ENCODE measurements at regions not wholly inside any gene's neighbourhood (a gene's known extent, or its start where the extent isn't known, plus 50 kb on each side); places are given as distances from the start of the nearest gene placed in this dataset.
"Not testable (repeated sequence)": the region's sequence is repeated elsewhere in the genome, so short reads cannot be mapped to it uniquely, and the experiment has no call there.

GRCh38 chr7:124647630-124648306, 117.8 kb downstream of the GPR37 start:
- DNase-seq (ENCODE audit: low read depth): no peak
- H3K4me3 ChIP-seq (ENCODE audit: low read depth, low read length): no peak overlapping the region
- TF ChIP-seq CTCF (conservative IDR thresholded peaks at IDR 0.05; ENCODE audit: low read depth, low read length): no peak

GRCh38 chr7:124645704-124646103, 119.9 kb downstream of the GPR37 start:
- DNase-seq (ENCODE audit: low read depth): no peak
- H3K4me3 ChIP-seq (ENCODE audit: low read depth, low read length): no peak overlapping the region
- TF ChIP-seq CTCF (conservative IDR thresholded peaks at IDR 0.05; ENCODE audit: low read depth, low read length): no peak

- no peak overlapping the region for H3K4me3 ChIP-seq (ENCODE audit: low read depth, low read length)
- no peak for DNase-seq (ENCODE audit: low read depth)
- no peak for TF ChIP-seq CTCF (conservative IDR thresholded peaks at IDR 0.05; ENCODE audit: low read depth, low read length)
These were observed 122.2 kb downstream of the GPR37 start for GRCh38 chr7:124643311-124643811.

GRCh38 chr7:124635416-124635815, 130.2 kb downstream of the GPR37 start:
- no peak for TF ChIP-seq CTCF (conservative IDR thresholded peaks at IDR 0.05; ENCODE audit: low read depth, low read length)
- no peak overlapping the region for H3K4me3 ChIP-seq (ENCODE audit: low read depth, low read length)
- no peak for DNase-seq (ENCODE audit: low read depth)

GRCh38 chr7:124633740-124634139, 131.9 kb downstream of the GPR37 start:
- TF ChIP-seq CTCF (conservative IDR thresholded peaks at IDR 0.05; ENCODE audit: low read depth, low read length): no peak
- no peak for DNase-seq (ENCODE audit: low read depth)
- H3K4me3 ChIP-seq (ENCODE audit: low read depth, low read length): no peak overlapping the region

- no peak for TF ChIP-seq CTCF (conservative IDR thresholded peaks at IDR 0.05; ENCODE audit: low read depth, low read length)
- no peak for DNase-seq (ENCODE audit: low read depth)
- H3K4me3 ChIP-seq (ENCODE audit: low read depth, low read length): no peak overlapping the region
These were observed 135.2 kb downstream of the GPR37 start for GRCh38 chr7:124630395-124630794.

GRCh38 chr7:124618871-124619270, 146.7 kb downstream of the GPR37 start:
- no peak for TF ChIP-seq CTCF (conservative IDR thresholded peaks at IDR 0.05; ENCODE audit: low read depth, low read length)
- DNase-seq (ENCODE audit: low read depth): no peak
- no peak overlapping the region for H3K4me3 ChIP-seq (ENCODE audit: low read depth, low read length)

- H3K4me3 ChIP-seq (ENCODE audit: low read depth, low read length); DNase-seq (ENCODE audit: low read depth): not testable (repeated sequence)
These were observed 147.5 kb downstream of the GPR37 start for GRCh38 chr7:124618051-124618450.
